ENCODE measurements at regions not wholly inside any gene's neighbourhood (a gene's known extent, or its start where the extent isn't known, plus 50 kb on each side); places are given as distances from the start of the nearest gene placed in this dataset.
A peak's percentile ranks its signal among the peaks of the same experiment; 100 is the strongest.

DNA sequence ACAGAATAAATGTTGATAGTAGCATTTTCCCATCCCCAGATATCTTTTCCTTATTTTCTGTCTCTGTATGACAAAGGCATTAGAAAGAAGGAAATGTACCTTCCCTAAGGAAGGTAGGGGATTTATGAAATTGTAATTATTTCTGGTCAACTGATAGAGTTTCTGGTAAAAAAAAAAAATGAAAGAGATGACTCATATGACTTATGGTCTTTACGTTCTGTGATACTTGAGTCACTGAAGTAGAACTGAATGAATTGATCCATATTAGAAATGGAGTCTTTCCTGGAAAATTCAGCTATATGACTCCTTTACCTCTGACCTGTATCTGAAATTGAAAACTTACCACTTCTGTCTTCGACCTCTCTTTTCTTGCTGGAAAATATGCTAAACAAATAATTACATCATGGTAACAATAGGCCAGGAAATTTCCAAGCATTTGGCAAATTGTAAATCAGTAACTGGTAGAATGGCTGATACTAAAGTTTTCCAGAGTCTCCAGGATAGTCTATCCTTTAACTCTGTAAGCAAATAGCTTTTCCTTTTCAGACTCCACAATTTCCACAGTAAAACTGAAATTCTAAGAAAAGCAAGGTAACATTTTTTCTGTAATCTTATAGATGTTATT lies 364.3 kb upstream of the PTBP2 start:
- TF ChIP-seq, protein P1, sequence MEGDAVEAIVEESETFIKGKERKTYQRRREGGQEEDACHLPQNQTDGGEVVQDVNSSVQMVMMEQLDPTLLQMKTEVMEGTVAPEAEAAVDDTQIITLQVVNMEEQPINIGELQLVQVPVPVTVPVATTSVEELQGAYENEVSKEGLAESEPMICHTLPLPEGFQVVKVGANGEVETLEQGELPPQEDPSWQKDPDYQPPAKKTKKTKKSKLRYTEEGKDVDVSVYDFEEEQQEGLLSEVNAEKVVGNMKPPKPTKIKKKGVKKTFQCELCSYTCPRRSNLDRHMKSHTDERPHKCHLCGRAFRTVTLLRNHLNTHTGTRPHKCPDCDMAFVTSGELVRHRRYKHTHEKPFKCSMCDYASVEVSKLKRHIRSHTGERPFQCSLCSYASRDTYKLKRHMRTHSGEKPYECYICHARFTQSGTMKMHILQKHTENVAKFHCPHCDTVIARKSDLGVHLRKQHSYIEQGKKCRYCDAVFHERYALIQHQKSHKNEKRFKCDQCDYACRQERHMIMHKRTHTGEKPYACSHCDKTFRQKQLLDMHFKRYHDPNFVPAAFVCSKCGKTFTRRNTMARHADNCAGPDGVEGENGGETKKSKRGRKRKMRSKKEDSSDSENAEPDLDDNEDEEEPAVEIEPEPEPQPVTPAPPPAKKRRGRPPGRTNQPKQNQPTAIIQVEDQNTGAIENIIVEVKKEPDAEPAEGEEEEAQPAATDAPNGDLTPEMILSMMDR (IDR thresholded peaks at IDR 0.05; ENCODE audit: extremely low read depth in 1 of 2, insufficient read depth in 1 of 2, low read depth in 1 of 2, low read length in 2 of 2) = no peak
- TF ChIP-seq POLR2AphosphoS5 (IDR thresholded peaks at IDR 0.05; ENCODE audit: insufficient read depth, low read depth, low read length) (no peak), JUN (IDR thresholded peaks at IDR 0.05; ENCODE audit: borderline replicate concordance, insufficient read depth, insufficient read length, low read depth) (peak; percentile 35), POLR2A (IDR thresholded peaks at IDR 0.05; ENCODE audit: low read depth, low read length) (no peak)

All from endothelial cell of umbilical vein (primary cell).